ENCODE measurements at regions not wholly inside any gene's neighbourhood (a gene's known extent, or its start where the extent isn't known, plus 50 kb on each side); places are given as distances from the start of the nearest gene placed in this dataset.

DNA sequence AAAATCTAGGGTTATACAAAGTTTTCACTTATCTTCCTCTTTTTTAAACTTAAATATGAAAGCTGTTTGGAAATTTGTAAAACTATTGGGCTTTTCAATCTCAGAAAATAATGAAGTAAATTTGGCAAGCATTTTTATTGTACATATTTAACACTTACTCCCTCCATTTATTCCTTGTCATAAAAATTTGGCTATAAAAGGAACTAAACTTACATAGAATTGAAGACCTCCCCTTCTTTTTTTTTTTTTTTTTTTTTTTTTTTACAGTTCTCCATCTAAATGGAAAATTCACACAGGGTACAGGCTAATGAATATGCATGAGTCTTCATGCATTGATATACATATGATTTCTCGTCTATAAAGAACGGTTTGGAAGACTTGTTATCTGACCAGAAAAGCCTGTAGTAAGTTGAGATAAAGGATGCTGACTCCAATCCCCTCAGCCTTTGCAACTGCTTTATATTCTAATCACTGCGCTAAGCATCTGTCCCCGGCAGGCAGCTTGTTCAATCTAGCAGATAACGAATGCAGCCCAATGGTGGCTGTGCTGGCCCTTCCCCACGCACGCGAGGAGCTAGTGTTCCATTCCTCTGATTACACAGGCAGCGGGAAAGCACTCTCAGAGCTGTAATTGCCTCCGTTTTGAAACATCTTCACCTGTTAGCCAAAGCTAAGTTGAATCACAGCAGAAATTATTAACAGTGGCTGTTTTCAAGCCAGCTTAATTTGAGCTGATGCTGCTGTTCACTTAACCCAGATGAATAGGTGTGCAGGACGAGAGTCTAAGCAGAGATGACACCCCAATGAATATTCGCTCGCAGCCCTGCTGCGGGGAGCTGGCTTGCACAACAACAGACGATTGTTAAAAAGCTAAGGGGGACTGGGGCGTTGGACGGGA lies 453.8 kb upstream of the ZNF608 start:
- Histone ChIP-seq H3K79me2 (ENCODE audit: control insufficient read depth, insufficient read depth, low read length) (no peaks in the 10 kb centered on the region), H3K4me3 (replicated peaks in 1 of 3; ENCODE audit: insufficient read depth in 1 of 3, low read depth in 1 of 3, low read length in 3 of 3) (peak overlapping the region in 1 of 3 experiments; percentile 6), H3K9me1 (replicated peaks; ENCODE audit: control insufficient read depth, extremely low read depth, insufficient read depth, low read length) (no peaks in the 10 kb centered on the region), H3K27me3 (ENCODE audit: control insufficient read depth in 2 of 2, insufficient read depth in 2 of 2, low read length in 2 of 2) (no peaks in the 10 kb centered on the region), H2AFZ (ENCODE audit: low read depth, low read length) (peak overlapping the region; percentile 2), H4K20me1 (replicated peaks; ENCODE audit: control insufficient read depth, extremely low read depth, insufficient read depth, low read length) (no peaks in the 10 kb centered on the region), H3K9me3 (replicated peaks; ENCODE audit: control insufficient read depth, insufficient read depth, low read length) (no peaks in the 10 kb centered on the region), H3K27ac (ENCODE audit: insufficient read depth, low read depth, low read length) (no peak overlapping the region), H3K36me3 (ENCODE audit: control insufficient read depth in 2 of 2, extremely low read depth in 1 of 2, insufficient read depth in 2 of 2, low read length in 2 of 2) (no peaks in the 10 kb centered on the region), H3K4me1 (ENCODE audit: control insufficient read depth, extremely low read depth, insufficient read depth, low read length) (no peaks in the 10 kb centered on the region), H3K4me2 (ENCODE audit: insufficient read depth, low read length) (peak overlapping the region; percentile 28), H3K9ac (replicated peaks; ENCODE audit: extremely low read depth, insufficient read depth, low read length) (no peak overlapping the region)
- dilution Hi-C loops (cut with MboI; ENCODE audit: extremely low pct_ligation_motif_present, low sequenced_read_pairs) (no loop called here), intact Hi-C loops (cut with micrococcal nuclease) (loop anchor here (10.0 kb wide), 1 partner anchor 295 kb away; no protein-coding TSS in a partner anchor)
- ChIA-PET CTCF (interaction anchor here (1.0 kb wide), 1 partner anchor 18 kb away, joined by 3 read pairs; no protein-coding TSS in a partner anchor), POLR2A (no interaction called here)
- DNase-seq (ENCODE audit: low read depth, low spot score) (peak; percentile 13), FAIRE-seq (no peak)
- BruUV-seq (replicated peaks), result no TSS peak
- no peak for TF ChIP-seq GATA2 (IDR thresholded peaks at IDR 0.05; ENCODE audit: insufficient read depth, insufficient read length, low read depth, low read length)
- TF ChIP-seq EZH2 (IDR thresholded peaks at IDR 0.05; ENCODE audit: borderline replicate concordance, low read depth, low read length, severe bottlenecking), result no peak
- TF ChIP-seq POLR2AphosphoS5 (IDR thresholded peaks at IDR 0.05; ENCODE audit: insufficient read depth, low read depth, low read length), result no peak
- TF ChIP-seq, protein P1, sequence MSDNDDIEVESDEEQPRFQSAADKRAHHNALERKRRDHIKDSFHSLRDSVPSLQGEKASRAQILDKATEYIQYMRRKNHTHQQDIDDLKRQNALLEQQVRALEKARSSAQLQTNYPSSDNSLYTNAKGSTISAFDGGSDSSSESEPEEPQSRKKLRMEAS (IDR thresholded peaks at IDR 0.05; ENCODE audit: insufficient read depth, insufficient read length), result no peak
- no peak for TF ChIP-seq MYC (IDR thresholded peaks at IDR 0.05; ENCODE audit: low read depth, low read length)
- TF ChIP-seq, protein P2, sequence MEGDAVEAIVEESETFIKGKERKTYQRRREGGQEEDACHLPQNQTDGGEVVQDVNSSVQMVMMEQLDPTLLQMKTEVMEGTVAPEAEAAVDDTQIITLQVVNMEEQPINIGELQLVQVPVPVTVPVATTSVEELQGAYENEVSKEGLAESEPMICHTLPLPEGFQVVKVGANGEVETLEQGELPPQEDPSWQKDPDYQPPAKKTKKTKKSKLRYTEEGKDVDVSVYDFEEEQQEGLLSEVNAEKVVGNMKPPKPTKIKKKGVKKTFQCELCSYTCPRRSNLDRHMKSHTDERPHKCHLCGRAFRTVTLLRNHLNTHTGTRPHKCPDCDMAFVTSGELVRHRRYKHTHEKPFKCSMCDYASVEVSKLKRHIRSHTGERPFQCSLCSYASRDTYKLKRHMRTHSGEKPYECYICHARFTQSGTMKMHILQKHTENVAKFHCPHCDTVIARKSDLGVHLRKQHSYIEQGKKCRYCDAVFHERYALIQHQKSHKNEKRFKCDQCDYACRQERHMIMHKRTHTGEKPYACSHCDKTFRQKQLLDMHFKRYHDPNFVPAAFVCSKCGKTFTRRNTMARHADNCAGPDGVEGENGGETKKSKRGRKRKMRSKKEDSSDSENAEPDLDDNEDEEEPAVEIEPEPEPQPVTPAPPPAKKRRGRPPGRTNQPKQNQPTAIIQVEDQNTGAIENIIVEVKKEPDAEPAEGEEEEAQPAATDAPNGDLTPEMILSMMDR (IDR thresholded peaks at IDR 0.05; ENCODE audit: extremely low read depth in 1 of 2, insufficient read depth in 1 of 2, low read depth in 1 of 2, low read length in 2 of 2), result no peak
- no peak for TF ChIP-seq POLR2A (IDR thresholded peaks at IDR 0.05; ENCODE audit: low read depth, low read length)
- no peak for TF ChIP-seq JUN (IDR thresholded peaks at IDR 0.05; ENCODE audit: borderline replicate concordance, insufficient read depth, insufficient read length, low read depth)
- no peak for TF ChIP-seq FOS (IDR thresholded peaks at IDR 0.05; ENCODE audit: borderline replicate concordance, insufficient read depth, low read length)

Data from endothelial cell of umbilical vein (primary cell).